Activated CD8-positive, alpha-beta T cell treated with anti-CD3 and anti-CD28 coated beads for 36 hours (primary cell): ENCODE measurements at regions not wholly inside any gene's neighbourhood (a gene's known extent, or its start where the extent isn't known, plus 50 kb on each side); places are given as distances from the start of the nearest gene placed in this dataset.

ENCODE experiments used
- ATAC-seq: fragments of 200-7000 bp; cut with Tn5 transposase; one replicate; pipeline ENCODE4 v1.10.0; 2021; ENCODE audit warnings: mild to moderate bottlenecking, moderate library complexity
- CTCF ChIA-PET: fragments of 350-600 bp; sonication (Branson Sonifier 250); formaldehyde crosslinking; loops from one replicate; lab custom pipeline; 2021; ENCODE audit warnings: antibody characterized with exemption; lab: Charles Lee
- POLR2A ChIA-PET: fragments of 350-600 bp; sonication (Branson Sonifier 250); formaldehyde crosslinking; loops from one replicate; lab custom pipeline; 2021; ENCODE audit warnings: antibody characterized with exemption; lab: Charles Lee
- DNase-seq: peaks from one replicate; pipeline ENCODE4 v3.0.0-alpha.2; 2020
- H3K27ac Mint-ChIP-seq: one replicate; pipeline ENCODE4 v1.8.0; 2021; ENCODE audit warnings: mild to moderate bottlenecking, mixed read lengths
- H3K27me3 Mint-ChIP-seq: one replicate; pipeline ENCODE4 v1.8.0; 2021; ENCODE audit warnings: mixed read lengths
- H3K36me3 Mint-ChIP-seq: one replicate; pipeline ENCODE4 v1.8.0; 2021; ENCODE audit warnings: low read depth, mixed read lengths
- H3K4me1 Mint-ChIP-seq: one replicate; pipeline ENCODE4 v1.8.0; 2021; ENCODE audit warnings: low read depth, mixed read lengths
- H3K4me3 Mint-ChIP-seq: one replicate; pipeline ENCODE4 v1.8.0; 2021; ENCODE audit warnings: mild to moderate bottlenecking, moderate library complexity, mixed read lengths
- H3K9me3 Mint-ChIP-seq: one replicate; pipeline ENCODE4 v1.8.0; 2021; ENCODE audit warnings: mixed read lengths
- intact Hi-C: fragments of 100-400 bp; cut with micrococcal nuclease; formaldehyde crosslinking; loops from one replicate; pipeline ENCODE4 v1.10.0; 2022
- TF ChIP-seq, protein P1 (sequence below): fragments of 200-600 bp; IDR thresholded peaks from one replicate; pipeline ENCODE4 v1.8.0; 2022; ENCODE audit warnings: antibody characterized with exemption, mild to moderate bottlenecking

DNA sequence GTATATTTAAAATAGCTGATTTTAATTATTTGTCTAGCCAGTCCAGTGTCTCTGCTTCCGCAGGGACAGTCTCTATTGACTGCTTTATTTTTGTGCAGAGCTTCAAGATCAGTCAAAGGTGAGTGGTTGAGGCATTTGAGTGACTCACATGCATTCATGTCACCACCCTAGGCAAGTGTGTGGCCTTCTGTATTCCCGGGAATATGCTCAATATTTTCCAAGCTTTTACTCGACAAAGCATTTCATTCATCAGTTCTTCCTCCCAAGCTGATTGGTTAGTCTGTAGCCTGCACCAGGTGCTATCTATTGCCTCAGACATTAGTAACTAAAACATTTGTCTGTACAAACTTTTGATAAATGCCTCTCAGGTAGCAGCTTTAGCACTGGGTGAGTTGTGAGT is 471.5 kb upstream of the NRG3 start:
- no peak for DNase-seq
- no peak for ATAC-seq
- intact Hi-C loops, result no loop called here
- H3K9me3 Mint-ChIP-seq, result no peaks in the 10 kb centered on the region
- POLR2A ChIA-PET, result no interaction called here
- CTCF ChIA-PET, result no interaction called here
- no peak overlapping the region for H3K27ac Mint-ChIP-seq
- H3K4me1 Mint-ChIP-seq, result no peaks in the 10 kb centered on the region
- H3K27me3 Mint-ChIP-seq, result no peaks in the 10 kb centered on the region
- H3K4me3 Mint-ChIP-seq, result no peak overlapping the region
- TF ChIP-seq, protein P1, sequence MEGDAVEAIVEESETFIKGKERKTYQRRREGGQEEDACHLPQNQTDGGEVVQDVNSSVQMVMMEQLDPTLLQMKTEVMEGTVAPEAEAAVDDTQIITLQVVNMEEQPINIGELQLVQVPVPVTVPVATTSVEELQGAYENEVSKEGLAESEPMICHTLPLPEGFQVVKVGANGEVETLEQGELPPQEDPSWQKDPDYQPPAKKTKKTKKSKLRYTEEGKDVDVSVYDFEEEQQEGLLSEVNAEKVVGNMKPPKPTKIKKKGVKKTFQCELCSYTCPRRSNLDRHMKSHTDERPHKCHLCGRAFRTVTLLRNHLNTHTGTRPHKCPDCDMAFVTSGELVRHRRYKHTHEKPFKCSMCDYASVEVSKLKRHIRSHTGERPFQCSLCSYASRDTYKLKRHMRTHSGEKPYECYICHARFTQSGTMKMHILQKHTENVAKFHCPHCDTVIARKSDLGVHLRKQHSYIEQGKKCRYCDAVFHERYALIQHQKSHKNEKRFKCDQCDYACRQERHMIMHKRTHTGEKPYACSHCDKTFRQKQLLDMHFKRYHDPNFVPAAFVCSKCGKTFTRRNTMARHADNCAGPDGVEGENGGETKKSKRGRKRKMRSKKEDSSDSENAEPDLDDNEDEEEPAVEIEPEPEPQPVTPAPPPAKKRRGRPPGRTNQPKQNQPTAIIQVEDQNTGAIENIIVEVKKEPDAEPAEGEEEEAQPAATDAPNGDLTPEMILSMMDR, result no peak
- H3K36me3 Mint-ChIP-seq, result no peaks in the 10 kb centered on the region

DNA sequence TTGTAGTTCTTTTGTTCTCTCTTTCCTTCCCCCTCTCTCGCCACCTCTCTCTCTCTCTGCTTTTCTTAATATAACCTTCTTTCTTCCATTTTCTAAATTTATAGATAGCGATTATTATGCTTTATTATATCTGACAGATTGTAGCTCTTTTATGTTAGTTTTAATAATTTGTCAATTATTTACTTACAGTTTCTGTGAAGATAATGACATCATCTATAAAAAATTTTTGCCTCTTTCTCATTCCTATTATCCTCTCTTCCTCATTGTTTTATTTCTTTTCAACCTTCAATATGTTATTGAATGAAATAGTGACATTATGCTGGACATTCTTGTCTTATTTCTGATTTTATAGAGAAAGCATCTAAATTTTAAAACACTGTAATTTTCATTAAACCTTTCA is 469.6 kb upstream of the NRG3 start:
- ChIA-PET POLR2A (no interaction called here), CTCF (no interaction called here)
- no peak for DNase-seq
- intact Hi-C loops, result no loop called here
- no peak for ATAC-seq
- H3K36me3 Mint-ChIP-seq, result no peaks in the 10 kb centered on the region
- no peaks in the 10 kb centered on the region for H3K27me3 Mint-ChIP-seq
- H3K27ac Mint-ChIP-seq, result no peak overlapping the region
- no peaks in the 10 kb centered on the region for H3K9me3 Mint-ChIP-seq
- H3K4me1 Mint-ChIP-seq, result no peaks in the 10 kb centered on the region
- H3K4me3 Mint-ChIP-seq, result no peak overlapping the region
- TF ChIP-seq, protein P1, result no peak

DNA sequence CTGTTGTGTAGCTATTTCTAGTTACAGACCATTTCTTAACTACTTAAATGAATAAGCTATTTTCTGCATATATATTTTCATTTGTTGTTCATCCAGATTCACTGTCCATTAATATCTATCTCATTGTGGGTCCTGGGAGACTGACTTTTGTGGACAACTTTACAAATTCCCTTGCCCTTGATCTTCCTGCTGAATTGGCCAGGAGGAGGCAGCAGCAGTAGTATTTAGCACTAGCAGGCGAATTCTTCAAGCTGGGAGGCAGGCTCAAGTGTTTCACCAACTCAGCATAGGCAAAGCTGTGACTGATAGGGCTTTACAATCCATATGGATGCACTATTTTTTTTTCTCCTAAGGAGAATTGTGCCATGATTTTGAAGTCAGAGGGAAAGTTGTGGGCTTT is 461.0 kb upstream of the NRG3 start:
- DNase-seq (no peak), ATAC-seq (no peak)
- H3K27me3 Mint-ChIP-seq, result no peaks in the 10 kb centered on the region
- no peak overlapping the region for H3K27ac Mint-ChIP-seq
- H3K4me1 Mint-ChIP-seq, result no peaks in the 10 kb centered on the region
- CTCF ChIA-PET, result no interaction called here
- POLR2A ChIA-PET, result no interaction called here
- no peaks in the 10 kb centered on the region for H3K36me3 Mint-ChIP-seq
- peaks cover 2% of the 10 kb centered on the region for H3K9me3 Mint-ChIP-seq
- intact Hi-C loops, result no loop called here
- TF ChIP-seq, protein P1, result no peak
- H3K4me3 Mint-ChIP-seq, result no peak overlapping the region

DNA sequence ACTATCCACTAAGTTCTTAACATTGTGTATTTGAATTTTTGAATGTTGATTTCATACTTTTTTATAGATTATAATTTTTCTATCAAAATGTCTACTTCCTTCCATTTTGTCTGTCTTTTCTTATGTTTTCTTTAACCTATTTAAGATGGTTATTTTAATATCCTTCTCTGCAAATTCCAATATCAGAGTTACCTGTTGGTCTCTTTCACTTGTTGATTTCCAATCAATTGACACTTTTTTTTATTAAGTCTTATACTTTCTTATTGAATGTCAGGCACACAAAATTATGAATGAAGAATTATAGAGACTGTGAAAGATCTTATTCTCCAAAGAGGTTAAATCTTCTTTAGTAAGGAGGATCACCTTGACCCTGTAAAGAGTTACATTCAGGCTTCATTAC is 448.3 kb upstream of the NRG3 start:
- no peaks in the 10 kb centered on the region for H3K36me3 Mint-ChIP-seq
- CTCF ChIA-PET, result no interaction called here
- intact Hi-C loops, result no loop called here
- ATAC-seq (no peak), DNase-seq (no peak)
- TF ChIP-seq, protein P1, result no peak
- no peak overlapping the region for H3K27ac Mint-ChIP-seq
- no peak overlapping the region for H3K4me3 Mint-ChIP-seq
- H3K4me1 Mint-ChIP-seq, result no peaks in the 10 kb centered on the region
- POLR2A ChIA-PET, result no interaction called here
- peaks cover 5% of the 10 kb centered on the region for H3K9me3 Mint-ChIP-seq
- no peaks in the 10 kb centered on the region for H3K27me3 Mint-ChIP-seq

DNA sequence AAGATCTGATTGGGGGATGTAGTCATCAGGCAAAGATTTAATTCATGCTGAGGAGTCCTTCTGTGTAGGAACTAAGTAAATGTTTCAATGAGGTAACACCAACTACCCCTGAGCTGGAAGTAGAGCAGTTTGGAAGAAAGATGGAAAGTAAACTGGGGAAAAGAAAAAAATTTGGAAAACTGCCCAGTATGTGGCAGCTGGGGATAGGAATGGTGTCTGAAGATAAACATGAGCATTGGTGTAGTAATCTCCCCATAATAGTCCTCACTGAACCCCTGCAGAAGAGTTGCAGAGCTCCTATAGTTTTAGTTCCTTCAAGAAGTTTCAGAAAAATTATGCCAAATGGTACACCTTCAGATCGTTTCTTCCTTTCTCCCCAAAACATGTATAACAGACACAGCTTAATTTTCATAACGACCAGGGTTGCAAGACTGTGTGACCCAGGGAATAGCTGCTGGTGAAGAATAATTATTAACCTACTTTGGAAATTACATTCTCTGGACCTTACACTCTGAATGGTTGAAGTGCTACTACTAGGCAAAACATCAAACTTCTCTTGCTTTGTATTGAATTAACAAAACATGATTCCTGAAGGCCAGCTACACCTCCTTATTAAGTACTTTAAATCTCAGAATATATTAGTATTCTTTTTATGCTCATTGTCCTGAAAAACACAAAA is 446.4 kb upstream of the NRG3 start:
- Mint-ChIP-seq H3K27me3 (no peaks in the 10 kb centered on the region), H3K4me1 (no peaks in the 10 kb centered on the region), H3K27ac (no peak overlapping the region), H3K36me3 (no peaks in the 10 kb centered on the region), H3K9me3 (peaks cover 5% of the 10 kb centered on the region), H3K4me3 (no peak overlapping the region)
- TF ChIP-seq, protein P1, result no peak
- intact Hi-C loops, result no loop called here
- ATAC-seq (no peak), DNase-seq (no peak)
- ChIA-PET CTCF (no interaction called here), POLR2A (no interaction called here)
